Motor neuron (in vitro differentiated cells): ENCODE measurements at regions not wholly inside any gene's neighbourhood (a gene's known extent, or its start where the extent isn't known, plus 50 kb on each side); places are given as distances from the start of the nearest gene placed in this dataset.

Experiments used
- ATAC-seq, 8 experiments: fragments of 200-7000 bp; cut with Tn5 transposase; replicated peaks in 6 of 8; 2 replicates each; pipeline ENCODE4 v1.8.0; 2021; ENCODE audit warnings: mild to moderate bottlenecking in 8 of 8, moderate library complexity in 8 of 8
- H3K27ac ChIP-seq, 2 donors: fragments of 250-450 bp; sonication (Bioruptor Pico); 2 replicates each; pipeline ENCODE4 v1.9.0; 2021; ENCODE audit warnings: antibody characterized with exemption in 2 of 2, mild to moderate bottlenecking in 2 of 2, moderate library complexity in 1 of 2
- H3K4me1 ChIP-seq, 2 donors: fragments of 250-450 bp; sonication (Bioruptor Pico); replicated peaks in 1 of 2; 2 replicates each; pipeline ENCODE4 v1.6.1; 2021; ENCODE audit warnings: antibody characterized with exemption in 2 of 2, mild to moderate bottlenecking in 2 of 2, moderate library complexity in 1 of 2
- H3K4me3 ChIP-seq, 5 donors: fragments of 250-450 bp; sonication (Bioruptor Pico); 2 replicates each; pipeline ENCODE4 v1.9.0; 2021; ENCODE audit warnings: antibody characterized with exemption in 5 of 5, mild to moderate bottlenecking in 5 of 5, moderate library complexity in 4 of 5
- WGBS, 10 experiments: fragments of 450-650 bp; shearing (Covaris generic); methylation state at CpG; one replicate each; pipeline ENCODE4 v1.0.0; 2022; 5-methylcytosine and 5-hydroxymethylcytosine counted together
- in situ Hi-C, 9 experiments: fragments of 400-800 bp; cut with MboI; loops; one replicate each; pipeline ENCODE4 v1.15.0; 2021; ENCODE audit warnings: low sequenced_read_pairs in 9 of 9, low pct_unique_long_range_greater_than_20kb in 2 of 9; ENCODE audit not compliant: unreplicated experiment in 9 of 9

DNA sequence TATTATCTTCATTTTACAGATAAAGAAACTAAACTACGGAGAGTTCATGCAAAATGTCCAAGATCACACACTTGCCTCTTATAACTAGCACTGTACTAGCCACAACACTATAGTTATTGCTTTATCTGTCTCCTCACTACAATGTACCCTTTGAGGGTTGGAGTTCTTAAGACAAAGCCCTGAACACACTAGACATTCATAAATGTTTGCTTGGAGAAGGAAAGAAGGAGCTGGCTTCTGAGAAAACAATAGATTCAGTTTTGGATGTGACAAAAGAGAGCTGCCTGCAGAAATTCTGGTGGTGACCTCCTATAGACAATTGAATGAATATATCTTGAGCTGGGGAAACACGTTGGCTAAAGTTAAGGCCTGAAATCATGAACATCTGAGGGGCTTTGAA lies 169.9 kb upstream of the ARHGEF26 start:
- Histone ChIP-seq H3K4me3 (no peak overlapping the region), H3K27ac (no peak overlapping the region), H3K4me1 (no peaks in the 10 kb centered on the region)
- 10 to 90% (median 53%) methylated on average over 1 to 2 of the region's 2 CpGs; no CpG with 5 or more reads in 2 of the 10 experiments for WGBS, 10 experiments
- in situ Hi-C loops = loop anchor here in 1 of 9 experiments (25.0 kb wide), 1 partner anchor 914 kb away; no protein-coding TSS in a partner anchor
- ATAC-seq = no peak

GRCh38 chr3:153952091-153952490 lies 169.1 kb upstream of the ARHGEF26 start:
- no peak overlapping the region for H3K27ac ChIP-seq
- WGBS, 10 experiments = 8 to 96% (median 84%) methylated on average over 5 to 7 of the region's 7 CpGs
- no peaks in the 10 kb centered on the region for H3K4me1 ChIP-seq
- no peak for ATAC-seq
- H3K4me3 ChIP-seq = no peak overlapping the region
- in situ Hi-C loops = loop anchor here in 1 of 9 experiments (25.0 kb wide), 1 partner anchor 915 kb away; no protein-coding TSS in a partner anchor

- whole genome bisulfite sequencing, 10 experiments = 20 to 76% (median 58%) methylated on average over 1 to 5 of the region's 5 CpGs; no CpG with 5 or more reads in 3 of the 10 experiments
- no peak overlapping the region for H3K27ac ChIP-seq
- H3K4me1 ChIP-seq = no peaks in the 10 kb centered on the region
- no peak for ATAC-seq
- no peak overlapping the region for H3K4me3 ChIP-seq
- in situ Hi-C loops = loop anchor here in 1 of 9 experiments (25.0 kb wide), 1 partner anchor 919 kb away; no protein-coding TSS in a partner anchor
Observed at GRCh38 chr3:153956613-153957012, 164.6 kb upstream of the ARHGEF26 start.

GRCh38 chr3:153957421-153957820 lies 163.8 kb upstream of the ARHGEF26 start:
- Histone ChIP-seq H3K27ac (no peak overlapping the region), H3K4me3 (no peak overlapping the region), H3K4me1 (no peaks in the 10 kb centered on the region)
- in situ Hi-C loops = loop anchor here in 1 of 9 experiments (25.0 kb wide), 1 partner anchor 920 kb away; no protein-coding TSS in a partner anchor
- WGBS, 10 experiments = 67 to 100% (median 82%) methylated on average over 1 of the region's 1 CpG; no CpG with 5 or more reads in 4 of the 10 experiments
- no peak for ATAC-seq

DNA sequence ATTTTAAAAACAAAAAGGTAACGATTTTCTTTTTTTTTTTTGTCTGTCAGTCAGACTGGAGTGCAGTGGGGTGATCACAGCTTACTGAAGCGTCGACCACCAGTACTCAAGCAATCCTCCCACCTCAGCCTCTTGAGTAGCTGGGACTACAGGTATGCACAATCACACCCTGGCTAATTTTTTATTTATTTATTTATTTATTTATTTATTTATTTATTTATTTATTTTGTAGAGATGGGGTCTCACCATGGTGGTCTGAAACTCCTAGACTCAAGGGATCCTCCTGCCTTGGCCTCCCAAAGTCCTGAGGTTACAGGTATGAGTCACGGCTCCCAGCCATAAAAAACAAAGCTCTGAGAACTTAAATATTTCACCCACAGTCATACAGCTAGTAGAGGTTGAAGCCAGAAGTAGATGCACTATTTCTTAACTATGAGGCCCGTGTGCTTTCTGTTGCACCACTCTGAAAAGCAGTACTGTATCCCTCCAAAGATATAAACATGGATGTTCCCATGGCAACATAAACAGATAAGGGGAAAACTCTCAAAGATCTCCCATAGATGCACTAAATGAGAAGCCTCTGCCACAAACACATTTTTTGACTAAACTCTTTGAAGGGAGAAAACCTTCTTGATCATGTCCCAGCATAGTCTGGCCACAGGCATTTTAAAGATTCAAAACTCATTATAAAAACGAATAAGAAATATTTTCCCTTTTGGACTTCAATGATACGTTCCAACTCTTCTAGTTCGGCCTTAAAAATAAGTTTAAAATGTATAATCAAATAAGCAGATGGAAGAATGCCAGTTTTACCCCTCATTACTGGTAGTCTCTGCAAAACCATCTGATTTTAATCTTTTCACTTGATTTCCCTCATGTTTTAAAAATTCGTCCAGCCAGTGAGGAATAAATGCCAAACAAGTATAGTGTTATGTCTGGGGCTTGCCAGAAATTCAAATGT lies 162.3 kb upstream of the ARHGEF26 start:
- in situ Hi-C loops = loop anchor here in 1 of 9 experiments (25.0 kb wide), 1 partner anchor 922 kb away; no protein-coding TSS in a partner anchor
- peak in 3 of 8 experiments; percentile 60 to 75 (median 72) for ATAC-seq
- H3K27ac ChIP-seq = no peak overlapping the region

DNA sequence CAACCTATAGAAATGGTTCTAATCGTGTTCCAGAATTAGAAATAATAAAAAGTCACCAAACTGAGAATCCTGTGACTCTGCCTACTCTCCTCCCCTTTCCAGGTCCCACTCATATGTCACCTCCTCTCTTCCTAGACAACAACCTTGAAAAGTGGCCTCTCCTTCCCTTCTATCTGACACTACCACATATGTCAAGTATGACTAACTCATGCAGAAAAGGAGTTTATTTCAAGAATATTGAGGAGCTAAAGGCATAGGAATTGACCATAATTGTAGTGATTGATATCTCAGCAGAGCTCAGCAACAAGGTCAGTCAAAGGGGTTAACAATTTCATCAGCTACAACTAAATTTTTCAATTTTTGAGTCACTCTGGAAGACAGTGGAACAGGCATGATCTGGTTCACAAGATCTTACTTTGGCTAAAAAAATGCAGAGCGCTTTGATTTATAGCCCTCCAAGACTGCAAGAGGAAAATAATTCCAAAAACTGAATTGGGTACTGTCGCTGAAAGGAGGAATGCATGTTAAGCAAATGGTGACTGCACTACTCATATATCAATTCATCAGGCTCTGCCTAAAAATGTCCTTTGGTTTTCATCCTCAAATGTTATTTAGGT lies 160.6 kb upstream of the ARHGEF26 start:
- no peaks in the 10 kb centered on the region for H3K4me1 ChIP-seq
- H3K27ac ChIP-seq = no peak overlapping the region
- no peak overlapping the region for H3K4me3 ChIP-seq
- in situ Hi-C loops = loop anchor here in 1 of 9 experiments (25.0 kb wide), 1 partner anchor 923 kb away; no protein-coding TSS in a partner anchor
- peak in 5 of 8 experiments; percentile 76 to 94 (median 91) for ATAC-seq
- WGBS, 10 experiments = 0 to 90% (median 62%) methylated on average over 1 to 3 of the region's 3 CpGs

More for the DNA sequence above, 162.3 kb upstream of the ARHGEF26 start:
- H3K4me3 ChIP-seq = no peak overlapping the region
- 27 to 96% (median 56%) methylated on average over 1 to 9 of the region's 9 CpGs for WGBS, 10 experiments
- no peaks in the 10 kb centered on the region for H3K4me1 ChIP-seq

GRCh38 chr3:153961494-153961893 lies 159.7 kb upstream of the ARHGEF26 start:
- no peak overlapping the region for H3K4me3 ChIP-seq
- in situ Hi-C loops = loop anchor here in 1 of 9 experiments (25.0 kb wide), 1 partner anchor 924 kb away; no protein-coding TSS in a partner anchor
- no peaks in the 10 kb centered on the region for H3K4me1 ChIP-seq
- WGBS, 10 experiments = 9 to 100% (median 73%) methylated on average over 1 to 3 of the region's 3 CpGs
- ATAC-seq = no peak
- H3K27ac ChIP-seq = no peak overlapping the region

DNA sequence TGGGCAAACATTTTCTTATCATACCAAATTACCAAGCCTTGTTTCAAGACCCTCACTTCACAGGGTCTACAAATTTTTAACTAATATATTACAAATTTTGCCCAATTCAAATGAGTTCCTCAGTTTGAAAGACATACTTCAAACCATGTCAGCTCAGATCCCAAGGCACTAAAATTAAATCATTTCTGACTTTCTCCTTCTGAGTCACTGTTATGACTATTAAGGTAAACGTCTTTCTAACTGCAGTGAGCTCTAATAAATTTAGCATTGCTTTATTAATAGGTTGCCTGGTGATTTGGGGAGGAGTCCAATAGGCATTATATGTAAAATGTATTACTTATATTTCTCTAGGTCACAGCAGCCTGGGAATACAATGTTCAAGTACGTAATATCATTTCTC lies 158.2 kb upstream of the ARHGEF26 start:
- Histone ChIP-seq H3K27ac (no peak overlapping the region), H3K4me3 (no peak overlapping the region), H3K4me1 (no peaks in the 10 kb centered on the region)
- 0 to 62% (median 20%) methylated on average over 1 to 2 of the region's 2 CpGs; no CpG with 5 or more reads in 2 of the 10 experiments for WGBS, 10 experiments
- no peak for ATAC-seq
- in situ Hi-C loops = loop anchor here in 1 of 9 experiments (25.0 kb wide), 1 partner anchor 926 kb away; no protein-coding TSS in a partner anchor

- no peak for ATAC-seq
- 60 to 100% (median 83%) methylated on average over 1 to 2 of the region's 2 CpGs; no CpG with 5 or more reads in 5 of the 10 experiments for WGBS, 10 experiments
- in situ Hi-C loops = loop anchor here in 1 of 9 experiments (25.0 kb wide), 1 partner anchor 930 kb away; no protein-coding TSS in a partner anchor
- no peak overlapping the region for H3K27ac ChIP-seq
- no peaks in the 10 kb centered on the region for H3K4me1 ChIP-seq
- no peak overlapping the region for H3K4me3 ChIP-seq
Observed at GRCh38 chr3:153967260-153967659, 153.9 kb upstream of the ARHGEF26 start.

DNA sequence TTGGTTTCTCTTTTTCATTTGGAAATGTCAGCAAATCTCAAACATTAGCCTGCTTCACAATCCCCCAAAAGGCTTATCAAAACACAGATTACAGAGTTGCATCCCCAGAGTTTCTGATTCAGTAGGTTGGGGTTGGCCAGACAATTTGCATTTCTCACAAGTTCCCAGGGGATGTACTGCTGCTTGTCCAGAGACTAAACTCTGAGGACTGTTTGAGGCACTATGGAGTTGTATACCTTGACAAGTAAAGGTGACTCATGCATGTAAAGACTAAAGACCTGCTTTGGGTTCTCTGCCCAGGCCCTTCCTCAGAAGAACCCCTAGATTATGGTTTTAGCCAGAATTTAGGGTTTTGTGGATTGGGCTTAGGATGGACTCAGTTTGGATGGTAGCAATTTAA lies 151.1 kb upstream of the ARHGEF26 start:
- ATAC-seq = no peak
- no peaks in the 10 kb centered on the region for H3K4me1 ChIP-seq
- in situ Hi-C loops = loop anchor here in 1 of 9 experiments (25.0 kb wide), 1 partner anchor 933 kb away; no protein-coding TSS in a partner anchor
- H3K27ac ChIP-seq = no peak overlapping the region
- H3K4me3 ChIP-seq = no peak overlapping the region

- 0 to 43% (median 24%) methylated on average over 1 of the region's 1 CpG; no CpG with 5 or more reads in 4 of the 10 experiments for WGBS, 10 experiments
- H3K4me3 ChIP-seq = no peak overlapping the region
- no peak overlapping the region for H3K27ac ChIP-seq
- H3K4me1 ChIP-seq = no peaks in the 10 kb centered on the region
- in situ Hi-C loops = loop anchor here in 1 of 9 experiments (25.0 kb wide), 1 partner anchor 934 kb away; no protein-coding TSS in a partner anchor
- ATAC-seq = no peak
Observed at GRCh38 chr3:153970741-153971347, 150.3 kb upstream of the ARHGEF26 start.

DNA sequence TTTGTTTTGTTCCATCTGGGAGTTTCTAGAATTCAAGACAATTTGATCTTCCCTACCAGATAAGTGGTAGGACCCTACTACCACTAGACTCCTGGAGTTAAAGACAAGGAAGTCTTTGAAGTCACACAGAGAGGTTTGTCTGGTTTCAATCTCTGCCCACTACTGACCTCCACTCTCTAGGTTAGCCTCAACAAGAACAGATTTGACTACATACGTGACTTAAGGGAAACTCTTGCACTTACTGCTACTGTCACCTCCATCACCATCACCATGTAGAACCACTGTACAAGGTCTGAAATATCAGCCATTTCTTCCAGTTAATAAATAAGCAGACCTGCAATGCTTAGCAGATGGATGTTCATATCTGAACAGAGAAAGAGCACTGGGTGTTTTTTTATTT lies 148.3 kb upstream of the ARHGEF26 start:
- Histone ChIP-seq H3K4me1 (peaks cover 9 to 11% of the 10 kb centered on the region in 2 donors), H3K27ac (no peak overlapping the region), H3K4me3 (no peak overlapping the region)
- no peak for ATAC-seq
- 17 to 100% (median 94%) methylated on average over 1 of the region's 1 CpG; no CpG with 5 or more reads in 2 of the 10 experiments for WGBS, 10 experiments
- in situ Hi-C loops = loop anchor here in 1 of 9 experiments (25.0 kb wide), 1 partner anchor 936 kb away; no protein-coding TSS in a partner anchor
